ENCODE measurements at regions not wholly inside any gene's neighbourhood (a gene's known extent, or its start where the extent isn't known, plus 50 kb on each side); places are given as distances from the start of the nearest gene placed in this dataset.

GRCh38 chr5:82376307-82376706 is 98.2 kb upstream of the RPS23 start:
- intact Hi-C loops (cut with DNase I): no loop called here
- no peaks in the 10 kb centered on the region for H3K27me3 ChIP-seq
- no peak overlapping the region for H3K4me3 ChIP-seq
- H3K9me3 ChIP-seq: no peaks in the 10 kb centered on the region
- H3K27ac ChIP-seq: no peak overlapping the region
- ATAC-seq (no peak), DNase-seq (no peak)
- TF ChIP-seq POLR2A (IDR thresholded peaks at IDR 0.05): no peak
- TF ChIP-seq, protein P1, sequence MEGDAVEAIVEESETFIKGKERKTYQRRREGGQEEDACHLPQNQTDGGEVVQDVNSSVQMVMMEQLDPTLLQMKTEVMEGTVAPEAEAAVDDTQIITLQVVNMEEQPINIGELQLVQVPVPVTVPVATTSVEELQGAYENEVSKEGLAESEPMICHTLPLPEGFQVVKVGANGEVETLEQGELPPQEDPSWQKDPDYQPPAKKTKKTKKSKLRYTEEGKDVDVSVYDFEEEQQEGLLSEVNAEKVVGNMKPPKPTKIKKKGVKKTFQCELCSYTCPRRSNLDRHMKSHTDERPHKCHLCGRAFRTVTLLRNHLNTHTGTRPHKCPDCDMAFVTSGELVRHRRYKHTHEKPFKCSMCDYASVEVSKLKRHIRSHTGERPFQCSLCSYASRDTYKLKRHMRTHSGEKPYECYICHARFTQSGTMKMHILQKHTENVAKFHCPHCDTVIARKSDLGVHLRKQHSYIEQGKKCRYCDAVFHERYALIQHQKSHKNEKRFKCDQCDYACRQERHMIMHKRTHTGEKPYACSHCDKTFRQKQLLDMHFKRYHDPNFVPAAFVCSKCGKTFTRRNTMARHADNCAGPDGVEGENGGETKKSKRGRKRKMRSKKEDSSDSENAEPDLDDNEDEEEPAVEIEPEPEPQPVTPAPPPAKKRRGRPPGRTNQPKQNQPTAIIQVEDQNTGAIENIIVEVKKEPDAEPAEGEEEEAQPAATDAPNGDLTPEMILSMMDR (IDR thresholded peaks at IDR 0.05): no peak
- H3K4me1 ChIP-seq: no peaks in the 10 kb centered on the region
- H3K36me3 ChIP-seq (replicated peaks in 1 of 2; ENCODE audit: insufficient read depth in 1 of 2, low read depth in 2 of 2): no peaks in the 10 kb centered on the region
- WGBS, 2 donors: 88 to 92% methylated on average over 2 of the region's 2 CpGs

- no peak for TF ChIP-seq POLR2A (IDR thresholded peaks at IDR 0.05)
- TF ChIP-seq, protein P1 (IDR thresholded peaks at IDR 0.05): no peak
- Histone ChIP-seq H3K36me3 (replicated peaks in 1 of 2; ENCODE audit: insufficient read depth in 1 of 2, low read depth in 2 of 2) (no peaks in the 10 kb centered on the region), H3K27ac (no peak overlapping the region), H3K4me1 (no peaks in the 10 kb centered on the region), H3K27me3 (no peaks in the 10 kb centered on the region), H3K9me3 (no peaks in the 10 kb centered on the region), H3K4me3 (no peak overlapping the region)
- 66 to 68% methylated on average over 5 of the region's 5 CpGs for WGBS, 2 donors
- DNase-seq (peak in 1 of 4 donors; percentile 11), ATAC-seq (no peak)
- intact Hi-C loops (cut with DNase I): no loop called here
Measured at GRCh38 chr5:82375488-82376244, 97.5 kb upstream of the RPS23 start.

DNA sequence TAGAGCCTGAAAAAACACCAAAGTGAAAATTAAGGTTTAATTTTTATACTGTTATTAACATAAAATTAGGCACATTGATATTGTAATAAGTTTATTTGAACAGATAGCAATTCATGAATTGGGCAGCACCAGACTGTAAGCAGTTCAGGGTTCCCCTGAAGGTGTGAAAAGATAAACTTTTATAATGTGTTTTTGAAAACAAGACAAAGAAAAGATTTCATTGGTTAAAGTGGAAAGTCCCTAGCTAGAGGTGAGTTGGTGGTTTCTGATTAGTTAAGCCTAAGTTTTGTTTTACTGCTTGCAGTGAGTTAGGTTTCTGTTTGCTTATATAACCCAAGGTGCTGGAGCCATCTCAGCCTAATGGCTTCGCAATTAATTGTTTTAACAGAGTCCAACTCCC is 96.5 kb upstream of the RPS23 start:
- no peak for TF ChIP-seq POLR2A (IDR thresholded peaks at IDR 0.05)
- TF ChIP-seq, protein P1 (IDR thresholded peaks at IDR 0.05): no peak
- ATAC-seq (no peak), DNase-seq (no peak)
- H3K27me3 ChIP-seq: no peaks in the 10 kb centered on the region
- intact Hi-C loops (cut with DNase I): no loop called here
- H3K27ac ChIP-seq: no peak overlapping the region
- no peaks in the 10 kb centered on the region for H3K36me3 ChIP-seq (replicated peaks in 1 of 2; ENCODE audit: insufficient read depth in 1 of 2, low read depth in 2 of 2)
- no peaks in the 10 kb centered on the region for H3K9me3 ChIP-seq
- no peaks in the 10 kb centered on the region for H3K4me1 ChIP-seq
- 95 to 100% methylated on average over 1 of the region's 1 CpG for WGBS, 2 donors
- no peak overlapping the region for H3K4me3 ChIP-seq

DNA sequence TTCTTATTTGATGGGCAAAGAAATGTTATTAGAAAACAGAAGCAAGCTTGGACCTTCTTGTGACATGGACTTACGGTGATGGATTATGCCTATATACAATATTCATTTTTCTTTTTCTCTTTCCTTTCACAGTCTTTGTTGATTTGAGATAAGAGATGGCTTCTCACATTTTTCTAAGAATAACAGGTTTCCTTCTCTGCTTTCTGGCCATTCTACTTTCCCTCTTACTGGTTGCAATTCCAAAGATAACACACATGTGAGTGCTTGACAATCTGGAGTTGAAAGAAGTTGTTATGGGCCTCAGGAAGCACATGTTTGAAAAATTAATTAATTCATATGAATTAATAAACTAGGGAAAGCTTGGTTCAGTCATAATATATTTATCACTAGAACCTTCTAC is 89.8 kb upstream of the RPS23 start:
- TF ChIP-seq, protein P1 (IDR thresholded peaks at IDR 0.05): no peak
- no peak for TF ChIP-seq POLR2A (IDR thresholded peaks at IDR 0.05)
- intact Hi-C loops (cut with DNase I): no loop called here
- H3K9me3 ChIP-seq: no peaks in the 10 kb centered on the region
- no peak overlapping the region for H3K4me3 ChIP-seq
- no peak for ATAC-seq
- H3K4me1 ChIP-seq: no peaks in the 10 kb centered on the region
- H3K27me3 ChIP-seq: no peaks in the 10 kb centered on the region
- DNase-seq: no peak
- H3K27ac ChIP-seq: no peak overlapping the region
- H3K36me3 ChIP-seq (replicated peaks in 1 of 2; ENCODE audit: insufficient read depth in 1 of 2, low read depth in 2 of 2): no peaks in the 10 kb centered on the region
- 73 to 87% methylated on average over 1 of the region's 1 CpG for WGBS, 2 donors

DNA sequence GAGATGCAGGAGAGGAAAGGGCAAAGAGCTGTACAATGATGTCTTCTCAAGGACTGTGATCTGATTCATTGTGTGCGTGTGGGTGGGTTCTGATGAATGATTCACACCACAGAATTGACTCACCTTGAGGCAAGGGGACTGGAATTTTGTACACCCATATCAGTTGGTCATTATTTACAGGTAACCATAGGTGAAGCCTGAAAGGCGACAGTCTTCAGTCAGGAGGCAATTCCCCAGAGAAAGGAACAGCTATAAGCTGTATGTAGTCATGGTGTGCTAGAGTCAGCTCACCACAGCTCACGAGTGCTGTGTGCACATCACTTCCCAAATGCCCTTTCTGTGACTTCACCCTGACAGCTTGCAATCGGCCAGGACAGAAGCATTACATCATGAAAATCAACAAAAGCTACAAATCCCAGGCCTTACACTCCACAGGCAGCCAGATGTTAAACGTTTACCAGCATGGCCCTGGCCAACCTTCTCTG is 87.6 kb upstream of the RPS23 start:
- WGBS, 2 donors: 54 to 56% methylated on average over 4 to 5 of the region's 5 CpGs

More for the DNA sequence above, 87.6 kb upstream of the RPS23 start:
- no peak for TF ChIP-seq POLR2A (IDR thresholded peaks at IDR 0.05)
- TF ChIP-seq, protein P1 (IDR thresholded peaks at IDR 0.05): no peak
- Histone ChIP-seq H3K27me3 (no peaks in the 10 kb centered on the region), H3K27ac (no peak overlapping the region), H3K4me1 (no peaks in the 10 kb centered on the region), H3K36me3 (replicated peaks in 1 of 2; ENCODE audit: insufficient read depth in 1 of 2, low read depth in 2 of 2) (no peaks in the 10 kb centered on the region), H3K9me3 (no peaks in the 10 kb centered on the region), H3K4me3 (no peak overlapping the region)
- no peak for ATAC-seq
- intact Hi-C loops (cut with DNase I): no loop called here
- DNase-seq: no peak

All from body of pancreas (tissue), 4 donors.